Fibroblast of mammary gland (primary cell): ENCODE measurements at regions not wholly inside any gene's neighbourhood (a gene's known extent, or its start where the extent isn't known, plus 50 kb on each side); places are given as distances from the start of the nearest gene placed in this dataset.
A peak's percentile ranks its signal among the peaks of the same experiment; 100 is the strongest.

ENCODE experiments used
- DNase-seq: peaks from one replicate; pipeline ENCODE4 v3.0.0-alpha.2; 2010; ENCODE audit warnings: low read depth
- H3K4me3 ChIP-seq: 2 replicates; pipeline ENCODE4 v1.5.1; 2011; ENCODE audit warnings: low read depth, mild to moderate bottlenecking, low read length, moderate library complexity; ENCODE audit not compliant: control insufficient read depth
- CTCF ChIP-seq: conservative IDR thresholded peaks from 2 replicates; pipeline ENCODE4 v1.5.1; 2011; ENCODE audit warnings: low read depth, low read length, inconsistent platforms; ENCODE audit not compliant: control insufficient read depth, insufficient read depth

DNA sequence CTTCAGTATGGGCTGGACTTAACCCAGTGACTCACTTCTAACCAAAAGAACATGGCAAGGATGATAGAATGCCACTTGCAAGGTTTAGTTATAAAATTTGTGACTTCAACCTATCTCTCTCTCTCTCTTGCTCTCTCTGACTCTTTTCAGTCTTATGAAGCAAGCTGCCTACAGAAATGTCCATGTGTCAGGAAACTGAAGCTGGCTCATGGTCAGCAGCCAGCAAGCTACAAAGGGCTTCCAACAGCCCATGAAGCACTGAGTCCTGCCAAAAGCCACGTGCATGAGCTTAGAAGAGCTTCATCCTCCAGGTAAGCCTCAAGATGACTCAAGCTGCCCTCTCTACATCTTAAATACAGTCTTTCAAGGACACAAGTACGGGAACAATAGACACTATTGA, 100.3 kb downstream of the HS3ST1 start:
- DNase-seq, result no peak
- no peak for TF ChIP-seq CTCF
- H3K4me3 ChIP-seq, result no peak overlapping the region

DNA sequence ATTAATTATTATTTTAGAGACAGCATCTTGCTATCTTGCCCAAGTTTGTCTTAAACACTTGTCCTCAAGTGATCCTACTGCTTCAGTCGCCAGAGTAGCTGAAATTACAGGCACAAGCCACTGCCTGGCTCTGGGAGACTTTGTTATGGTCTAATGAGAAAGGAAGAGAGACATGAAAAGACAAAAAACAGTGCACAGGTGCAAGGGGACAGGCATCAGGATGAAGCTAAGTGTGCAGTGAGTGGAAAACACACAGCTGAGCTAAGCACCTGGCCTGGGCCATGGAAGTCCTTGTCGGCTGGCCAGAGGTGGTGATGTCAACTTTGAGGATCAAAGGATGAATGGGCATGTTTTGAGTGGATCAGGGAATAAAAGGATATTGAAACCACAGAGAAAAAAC, 102.7 kb downstream of the HS3ST1 start:
- DNase-seq, result no peak
- no peak overlapping the region for H3K4me3 ChIP-seq
- no peak for TF ChIP-seq CTCF

DNA sequence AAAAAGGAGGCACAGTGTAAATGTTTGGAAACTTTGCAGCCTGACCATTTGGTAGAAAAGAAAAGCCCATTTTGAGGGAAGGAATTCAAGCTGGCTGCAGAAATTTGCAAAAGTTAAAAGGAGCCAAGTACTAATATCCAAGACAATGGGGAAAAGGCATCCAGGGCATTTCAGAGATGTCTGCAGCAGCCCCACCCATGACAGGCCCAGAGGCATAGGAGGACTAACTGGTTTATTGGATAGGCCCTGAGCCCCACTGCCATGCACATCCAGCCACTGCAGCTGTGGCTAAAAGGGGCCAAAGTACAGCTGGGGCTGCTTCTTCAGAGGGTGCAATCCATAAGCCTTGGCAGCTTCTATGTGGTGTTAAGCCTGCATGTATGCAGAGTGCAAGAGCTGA, 104.9 kb downstream of the HS3ST1 start:
- no peak overlapping the region for H3K4me3 ChIP-seq
- DNase-seq, result no peak
- no peak for TF ChIP-seq CTCF

- no peak for TF ChIP-seq CTCF
- no peak overlapping the region for H3K4me3 ChIP-seq
- no peak for DNase-seq
Measured at GRCh38 chr4:11313157-11313943, 115.3 kb downstream of the HS3ST1 start.

- H3K4me3 ChIP-seq, result no peak overlapping the region
- TF ChIP-seq CTCF, result no peak
- DNase-seq, result peak; percentile 33
Measured at GRCh38 chr4:11312389-11312788, 116.3 kb downstream of the HS3ST1 start.

DNA sequence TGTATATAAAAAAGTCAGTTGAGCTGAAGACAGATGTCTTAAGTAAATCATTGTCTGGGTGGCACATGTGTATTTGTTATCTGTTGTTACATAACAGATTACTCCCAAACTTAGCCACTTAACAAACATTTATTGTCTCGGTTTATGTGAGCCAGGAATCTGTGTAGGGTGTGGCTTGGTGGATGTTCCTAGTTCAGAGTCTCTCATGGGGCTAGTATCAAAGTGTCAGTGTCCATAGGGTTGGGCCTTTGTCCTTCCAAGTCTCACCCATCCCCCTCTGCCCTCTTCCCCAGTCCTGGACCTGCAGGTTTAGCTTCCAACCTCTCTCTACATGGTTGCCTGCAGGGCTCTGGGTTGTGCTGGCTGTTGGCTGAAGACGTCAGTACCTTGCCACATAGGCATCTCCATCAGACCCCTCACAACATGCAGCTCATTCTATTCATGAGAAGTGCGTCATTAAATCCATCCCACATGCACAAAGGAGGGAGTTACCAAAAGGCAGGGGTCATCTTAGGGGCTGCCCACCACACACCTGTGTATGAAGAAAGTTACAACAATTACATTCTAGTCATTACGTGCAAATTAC, 127.5 kb downstream of the HS3ST1 start:
- TF ChIP-seq CTCF, result no peak
- H3K4me3 ChIP-seq, result no peak overlapping the region
- no peak for DNase-seq
